GM12864 (cell line): ENCODE measurements at regions not wholly inside any gene's neighbourhood (a gene's known extent, or its start where the extent isn't known, plus 50 kb on each side); places are given as distances from the start of the nearest gene placed in this dataset.

Experiments used
- DNase-seq: peaks from one replicate; pipeline ENCODE4 v3.0.0-alpha.2; 2011; ENCODE audit warnings: low read depth
- H3K4me3 ChIP-seq: 2 replicates; pipeline ENCODE4 v1.5.1; 2011; ENCODE audit warnings: mild to moderate bottlenecking, low read depth, low read length, control low read depth
- CTCF ChIP-seq: IDR thresholded peaks from 2 replicates; pipeline ENCODE4 v1.5.1; 2011; ENCODE audit warnings: low read depth, mild to moderate bottlenecking, moderate library complexity, low read length, control low read depth, inconsistent platforms; ENCODE audit errors: missing control alignments

GRCh38 chr20:51306081-51306480 is 236.4 kb downstream of the NFATC2 start:
- no peak for DNase-seq
- no peak for TF ChIP-seq CTCF
- no peak overlapping the region for H3K4me3 ChIP-seq

- H3K4me3 ChIP-seq, result no peak overlapping the region
- no peak for TF ChIP-seq CTCF
Measured at GRCh38 chr20:51305316-51306052, 237.0 kb downstream of the NFATC2 start.

GRCh38 chr20:51303731-51304670 is 238.5 kb downstream of the NFATC2 start:
- TF ChIP-seq CTCF, result no peak
- H3K4me3 ChIP-seq, result no peak overlapping the region
- no peak for DNase-seq

More at GRCh38 chr20:51305316-51306052, 237.0 kb downstream of the NFATC2 start:
- no peak for DNase-seq

GRCh38 chr20:51301026-51301425 is 241.5 kb downstream of the NFATC2 start:
- no peak for TF ChIP-seq CTCF
- DNase-seq, result no peak
- H3K4me3 ChIP-seq, result no peak overlapping the region

- no peak for TF ChIP-seq CTCF
- no peak for DNase-seq
- H3K4me3 ChIP-seq, result no peak overlapping the region
Measured at GRCh38 chr20:51300104-51300503, 242.4 kb downstream of the NFATC2 start.

GRCh38 chr20:51299413-51299812 is 243.1 kb downstream of the NFATC2 start:
- H3K4me3 ChIP-seq, result no peak overlapping the region
- TF ChIP-seq CTCF, result no peak
- no peak for DNase-seq
